Right renal cortex interstitium (tissue), 3 donors: ENCODE measurements at regions not wholly inside any gene's neighbourhood (a gene's known extent, or its start where the extent isn't known, plus 50 kb on each side); places are given as distances from the start of the nearest gene placed in this dataset.
"Not testable (repeated sequence)": the region's sequence is repeated elsewhere in the genome, so short reads cannot be mapped to it uniquely, and the experiment has no call there.

Source experiments
- DNase-seq, 3 donors: peaks; one replicate each; pipeline ENCODE4 v3.0.0-alpha.2; 2013; ENCODE audit warnings: low read depth in 3 of 3, low spot score in 2 of 3

DNA sequence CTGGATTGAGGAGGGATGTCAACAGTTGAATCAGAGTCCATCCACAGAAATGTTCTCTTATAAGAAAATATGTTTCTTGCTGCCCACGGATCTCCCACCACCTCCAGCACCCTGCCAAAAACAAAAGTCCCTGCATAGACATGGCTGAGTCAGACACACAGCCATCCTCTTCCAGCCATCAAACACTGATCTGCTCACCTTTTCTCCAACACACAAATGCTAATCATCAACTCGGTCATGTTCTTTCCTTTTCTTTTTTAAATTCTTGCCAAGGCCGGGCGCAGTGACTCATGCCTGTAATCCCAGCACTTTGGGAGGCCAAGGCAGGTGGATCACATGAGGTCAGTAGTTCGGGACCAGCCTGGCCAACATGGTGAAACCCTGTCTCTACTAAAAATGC, 110.7 kb upstream of the IL12A start:
- no peak for DNase-seq

DNA sequence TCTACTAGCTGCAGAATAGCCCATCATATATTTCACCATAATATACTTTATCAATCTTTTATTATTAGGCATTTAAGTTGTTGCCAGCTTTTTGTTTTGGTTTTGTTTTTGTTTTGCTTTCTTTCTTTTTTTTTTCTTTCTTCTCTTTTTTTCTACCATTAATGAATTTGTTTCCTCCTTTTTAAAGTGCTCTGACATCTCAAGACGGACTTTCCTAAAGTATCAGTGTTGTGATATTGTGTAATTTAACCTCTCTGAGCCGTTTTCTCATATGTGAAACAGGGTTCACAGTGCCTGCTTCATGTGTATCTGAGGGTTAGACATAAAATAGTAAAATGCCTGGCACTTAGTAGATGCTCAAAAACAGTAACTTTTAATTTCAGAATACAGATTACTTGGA, 109.5 kb upstream of the IL12A start:
- no peak for DNase-seq

GRCh38 chr3:159879598-159879997, 109.0 kb upstream of the IL12A start:
- no peak for DNase-seq

DNA sequence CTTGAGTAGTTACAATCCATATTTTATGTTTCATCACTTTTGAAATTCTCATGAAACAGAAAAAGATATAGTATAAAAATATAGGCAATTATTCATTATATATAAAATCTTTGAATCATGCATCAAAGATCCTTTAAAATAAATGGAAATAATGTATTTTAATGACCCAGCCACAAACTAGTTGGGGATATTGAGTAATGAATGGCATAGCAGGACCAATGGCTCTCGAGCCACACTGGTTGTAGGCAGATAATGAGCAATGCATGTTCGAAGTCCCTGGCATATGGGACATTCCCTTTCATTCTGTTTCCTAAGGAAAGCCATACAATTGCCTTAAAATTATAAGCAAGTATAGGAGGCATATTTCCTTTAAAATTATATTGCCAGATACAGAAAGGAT, 107.4 kb upstream of the IL12A start:
- DNase-seq: no peak

DNA sequence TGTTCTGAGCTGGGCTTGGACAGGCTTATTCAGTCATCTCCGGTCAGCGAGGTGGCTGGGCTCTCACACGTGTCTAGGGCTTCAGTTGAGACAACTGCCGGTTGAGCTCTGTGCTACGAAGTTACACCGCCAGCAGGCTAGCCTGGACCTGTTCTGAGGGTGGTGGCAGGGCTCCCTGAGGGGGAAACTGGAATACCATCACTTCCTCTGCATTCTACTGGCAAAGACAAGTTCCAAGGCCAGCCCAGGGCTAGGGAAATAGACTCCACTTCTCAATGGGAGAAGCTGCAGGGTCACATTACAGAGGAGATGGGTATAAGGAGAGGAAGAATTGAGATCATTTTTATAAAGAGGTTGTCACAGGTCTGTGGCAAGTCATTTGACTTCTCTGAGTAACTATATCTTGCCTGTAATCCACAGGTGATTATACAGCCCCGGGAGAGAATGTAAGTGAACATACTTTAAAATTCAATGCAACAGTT, 106.8 kb upstream of the IL12A start:
- DNase-seq: no peak

DNA sequence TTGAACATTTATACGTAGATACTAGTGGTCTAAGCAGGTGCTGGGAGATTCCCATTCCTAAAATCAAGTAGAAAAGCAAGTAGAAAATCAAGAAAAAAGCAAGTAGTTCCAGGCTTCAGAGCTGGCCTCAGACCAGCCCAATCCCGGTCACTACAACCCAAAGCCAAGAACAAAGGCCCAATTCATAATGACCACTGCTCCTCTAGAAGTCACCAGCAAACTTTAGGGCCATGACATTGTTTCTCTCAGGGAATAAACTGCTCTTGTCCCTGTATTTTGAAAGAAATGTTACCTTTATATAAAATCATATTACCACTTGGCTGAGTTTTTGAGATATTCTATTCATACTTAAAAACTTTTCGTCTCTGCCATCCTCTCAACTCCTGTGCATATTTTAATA, 106.3 kb upstream of the IL12A start:
- DNase-seq: no peak

GRCh38 chr3:159882790-159883779, 105.5 kb upstream of the IL12A start:
- DNase-seq: no peak

- no peak for DNase-seq
Observed at GRCh38 chr3:159884661-159885402, 103.8 kb upstream of the IL12A start.

GRCh38 chr3:159886050-159886449, 102.6 kb upstream of the IL12A start:
- no peak for DNase-seq

DNA sequence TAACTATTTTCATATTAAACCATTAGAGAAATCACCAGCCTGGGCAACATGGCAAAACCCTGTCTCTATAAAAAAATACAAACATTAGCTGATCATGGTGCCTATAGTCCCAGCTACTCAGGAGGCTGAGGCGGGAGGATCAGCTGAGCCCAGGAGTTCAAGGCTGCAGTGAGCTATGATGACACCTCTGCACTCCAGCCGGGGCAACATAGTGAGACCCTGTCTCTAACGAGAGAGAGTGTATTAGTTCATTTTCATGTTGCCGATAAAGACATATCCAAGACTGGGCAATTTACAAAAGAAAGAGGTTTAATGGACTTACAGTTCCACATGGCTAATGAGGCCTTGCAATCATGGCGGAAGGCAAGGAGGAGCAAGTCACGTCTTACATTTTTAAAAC, 102.1 kb upstream of the IL12A start:
- not testable (repeated sequence) for DNase-seq

- no peak for DNase-seq
Observed at GRCh38 chr3:159887168-159887567, 101.5 kb upstream of the IL12A start.

GRCh38 chr3:159887911-159888310, 100.7 kb upstream of the IL12A start:
- DNase-seq: no peak

- no peak for DNase-seq
Observed at GRCh38 chr3:159892171-159892795, 96.4 kb upstream of the IL12A start.

GRCh38 chr3:159892801-159893200, 95.8 kb upstream of the IL12A start:
- DNase-seq: no peak

- DNase-seq: no peak
Observed at GRCh38 chr3:159894386-159894785, 94.2 kb upstream of the IL12A start.

DNA sequence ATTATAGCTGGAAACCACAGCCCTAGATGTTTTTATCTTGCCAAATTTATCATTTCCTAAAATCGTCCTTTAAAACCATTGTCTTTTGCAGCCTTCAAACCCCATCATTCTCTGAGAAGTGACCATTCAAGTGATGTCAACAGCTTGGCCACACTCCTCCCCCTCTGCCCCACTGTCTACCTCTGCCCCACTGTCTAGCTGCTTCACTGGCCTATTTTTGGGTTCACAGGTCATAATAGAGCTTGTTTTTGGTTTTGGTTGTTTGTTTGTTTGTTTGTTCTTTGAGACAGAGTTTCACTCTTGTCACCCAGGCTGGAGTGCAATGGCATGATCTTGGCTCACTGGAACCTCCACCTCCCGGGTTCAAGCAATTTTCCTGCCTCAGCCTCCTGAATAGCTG, 93.2 kb upstream of the IL12A start:
- no peak for DNase-seq

- DNase-seq: no peak
Observed at GRCh38 chr3:159896543-159896942, 92.1 kb upstream of the IL12A start.

DNA sequence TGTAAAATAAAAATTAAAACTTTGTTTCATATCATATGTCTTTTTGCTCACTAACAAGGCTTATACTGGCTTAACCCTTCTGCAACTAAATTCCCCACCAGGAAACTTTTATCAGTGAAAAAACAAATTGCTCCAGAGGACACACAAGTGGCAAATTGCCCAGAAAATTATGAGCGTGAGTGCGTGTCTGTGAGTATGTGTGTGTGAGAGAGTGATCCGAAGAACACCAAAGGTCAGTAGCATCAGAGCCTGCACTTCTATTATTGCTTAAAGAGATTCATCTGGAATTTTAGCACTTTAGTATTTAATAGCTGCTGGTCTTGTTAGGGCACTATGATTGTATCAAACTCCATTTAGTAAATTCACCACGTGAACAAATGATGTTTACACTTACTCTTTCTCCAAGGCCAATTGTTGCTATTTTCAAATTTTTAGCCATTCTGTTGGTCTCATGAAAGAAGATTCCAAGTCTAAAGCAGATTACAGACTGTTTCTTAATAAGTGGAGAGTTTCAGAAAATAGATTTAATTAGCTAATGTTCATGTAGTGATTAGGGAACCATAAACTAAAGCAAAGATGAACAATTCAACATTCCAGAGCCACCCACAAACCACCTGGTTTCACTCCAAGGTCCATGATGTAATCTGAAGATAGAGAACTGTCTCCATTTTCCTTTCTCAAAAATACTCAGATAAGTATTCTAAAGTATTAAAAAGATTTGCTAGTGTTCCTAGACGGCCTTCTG, 91.1 kb upstream of the IL12A start:
- DNase-seq: no peak

DNA sequence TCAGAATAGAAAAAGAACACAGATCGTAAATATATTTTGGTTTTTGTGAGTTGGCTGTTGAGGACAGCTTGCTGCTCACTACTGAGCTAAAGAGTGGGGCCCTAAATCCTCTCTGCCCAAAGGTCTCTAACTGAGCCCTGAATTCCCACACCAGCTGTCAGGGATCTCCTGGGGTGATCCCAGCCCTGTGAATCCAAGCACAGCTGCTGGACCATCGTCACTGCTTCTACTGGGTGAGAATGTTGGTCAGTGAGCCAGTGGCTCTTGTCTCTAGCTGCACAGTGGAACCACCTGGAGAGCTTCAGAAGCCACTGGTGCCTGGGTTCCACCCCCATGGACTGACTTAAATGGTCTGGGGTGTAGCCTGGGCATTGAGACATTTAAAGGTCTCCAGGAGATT, 90.5 kb upstream of the IL12A start:
- DNase-seq: no peak

DNA sequence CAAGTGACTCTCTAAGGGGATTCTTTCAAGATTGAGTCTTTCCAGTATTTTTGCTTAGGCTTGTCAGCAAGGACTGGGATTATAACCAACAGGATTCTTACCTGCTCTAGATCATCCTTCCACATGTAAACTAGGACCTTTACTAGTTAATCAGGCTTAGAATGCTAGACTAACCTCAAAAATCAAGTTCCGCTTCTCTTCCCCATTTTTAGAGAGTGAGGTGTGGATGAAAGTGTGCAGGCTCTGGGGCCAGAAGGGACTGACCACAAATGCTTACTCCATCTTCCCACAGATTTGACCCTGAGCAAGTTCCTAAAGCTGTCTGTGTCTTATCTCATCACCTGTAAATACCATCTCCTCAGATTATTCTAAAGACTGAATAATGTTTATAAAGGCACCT, 89.5 kb upstream of the IL12A start:
- no peak for DNase-seq
